Thyroid gland (tissue), 4 donors: ENCODE measurements at regions not wholly inside any gene's neighbourhood (a gene's known extent, or its start where the extent isn't known, plus 50 kb on each side); places are given as distances from the start of the nearest gene placed in this dataset.

Source experiments
- POLR2A ChIP-seq, 2 donors: fragments of 450-650 bp; IDR thresholded peaks; one replicate each; pipeline ENCODE4 v1.6.1; 2017; ENCODE audit warnings: antibody characterized with exemption in 2 of 2, mild to moderate bottlenecking in 2 of 2, moderate library complexity in 1 of 2
- TF ChIP-seq, protein P1 (sequence below), 6 experiments: fragments of 200-600 bp in 3 of 6; fragments of 450-650 bp in 3 of 6; sonication (generic) in 3 of 6; IDR thresholded peaks; one replicate each; pipeline ENCODE4 v1.5.1; 2016 to 2019; ENCODE audit warnings: antibody characterized with exemption in 6 of 6, mild to moderate bottlenecking in 2 of 6, inconsistent platforms in 1 of 6, moderate library complexity in 1 of 6

GRCh38 chr9:23306731-23307130, 519.3 kb downstream of the ELAVL2 start:
- TF ChIP-seq, protein P1, sequence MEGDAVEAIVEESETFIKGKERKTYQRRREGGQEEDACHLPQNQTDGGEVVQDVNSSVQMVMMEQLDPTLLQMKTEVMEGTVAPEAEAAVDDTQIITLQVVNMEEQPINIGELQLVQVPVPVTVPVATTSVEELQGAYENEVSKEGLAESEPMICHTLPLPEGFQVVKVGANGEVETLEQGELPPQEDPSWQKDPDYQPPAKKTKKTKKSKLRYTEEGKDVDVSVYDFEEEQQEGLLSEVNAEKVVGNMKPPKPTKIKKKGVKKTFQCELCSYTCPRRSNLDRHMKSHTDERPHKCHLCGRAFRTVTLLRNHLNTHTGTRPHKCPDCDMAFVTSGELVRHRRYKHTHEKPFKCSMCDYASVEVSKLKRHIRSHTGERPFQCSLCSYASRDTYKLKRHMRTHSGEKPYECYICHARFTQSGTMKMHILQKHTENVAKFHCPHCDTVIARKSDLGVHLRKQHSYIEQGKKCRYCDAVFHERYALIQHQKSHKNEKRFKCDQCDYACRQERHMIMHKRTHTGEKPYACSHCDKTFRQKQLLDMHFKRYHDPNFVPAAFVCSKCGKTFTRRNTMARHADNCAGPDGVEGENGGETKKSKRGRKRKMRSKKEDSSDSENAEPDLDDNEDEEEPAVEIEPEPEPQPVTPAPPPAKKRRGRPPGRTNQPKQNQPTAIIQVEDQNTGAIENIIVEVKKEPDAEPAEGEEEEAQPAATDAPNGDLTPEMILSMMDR (IDR thresholded peaks at IDR 0.05), result no peak
- no peak for TF ChIP-seq POLR2A (IDR thresholded peaks at IDR 0.05)
